CD14-positive monocyte (primary cell): ENCODE measurements at regions not wholly inside any gene's neighbourhood (a gene's known extent, or its start where the extent isn't known, plus 50 kb on each side); places are given as distances from the start of the nearest gene placed in this dataset.

Source experiments
- DNase-seq, 3 donors: peaks; one replicate each; pipeline ENCODE4 v3.0.0-alpha.2; 2011 to 2022
- H2AFZ ChIP-seq: 2 replicates; pipeline ENCODE4 v1.6.0; 2012; ENCODE audit warnings: mild to moderate bottlenecking, low read depth, low read length, inconsistent platforms; ENCODE audit not compliant: insufficient read depth, poor library complexity, severe bottlenecking
- H3K27ac ChIP-seq, 2 donors: 1 replicate in 1 of 2; 2 replicates in 1 of 2; pipeline ENCODE4 v1.5.1; 2012 to 2013; ENCODE audit warnings: low read length in 2 of 2, control low read depth in 1 of 2, inconsistent platforms in 1 of 2, low read depth in 1 of 2, mild to moderate bottlenecking in 1 of 2
- H3K27me3 ChIP-seq, 2 donors: one replicate each; pipeline versions ENCODE4 v1.6.0 to v1.6.1; 2011 to 2013; ENCODE audit warnings: low read length in 2 of 2; ENCODE audit not compliant: control insufficient read depth in 2 of 2, insufficient read depth in 2 of 2
- H3K36me3 ChIP-seq, 2 donors: replicated peaks in 1 of 2; 1 replicate in 1 of 2; 2 replicates in 1 of 2; pipeline versions ENCODE4 v1.5.1 to v1.6.1; 2012 to 2013; ENCODE audit warnings: low read length in 2 of 2, control low read depth in 1 of 2, inconsistent platforms in 1 of 2, mild to moderate bottlenecking in 1 of 2; ENCODE audit not compliant: insufficient read depth in 2 of 2, control insufficient read depth in 1 of 2
- H3K4me1 ChIP-seq, 2 donors: 1 replicate in 1 of 2; 2 replicates in 1 of 2; pipeline versions ENCODE4 v1.5.1 to v1.6.1; 2012 to 2013; ENCODE audit warnings: low read length in 2 of 2, control low read depth in 1 of 2, inconsistent platforms in 1 of 2, mild to moderate bottlenecking in 1 of 2, moderate library complexity in 1 of 2; ENCODE audit not compliant: insufficient read depth in 2 of 2, control insufficient read depth in 1 of 2
- H3K4me2 ChIP-seq: replicated peaks from 2 replicates; pipeline ENCODE3; 2012; ENCODE audit warnings: low read length, moderate library complexity, mild to moderate bottlenecking; ENCODE audit not compliant: poor library complexity, severe bottlenecking; ENCODE audit errors: extremely low read depth
- H3K4me3 ChIP-seq, 3 experiments: fragments of 200-600 bp in 1 of 3; sonication (generic) in 1 of 3; replicated peaks in 1 of 3; 1 replicate in 2 of 3; 2 replicates in 1 of 3; pipeline ENCODE4 v1.5.1; 2011 to 2013; ENCODE audit warnings: low read length in 3 of 3, mild to moderate bottlenecking in 3 of 3, control low read depth in 2 of 3, low read depth in 2 of 3, inconsistent platforms in 1 of 3, moderate library complexity in 1 of 3
- H3K79me2 ChIP-seq: 2 replicates; pipeline ENCODE4 v1.6.0; 2012; ENCODE audit warnings: mild to moderate bottlenecking, control low read depth, inconsistent platforms, low read length, moderate library complexity; ENCODE audit not compliant: insufficient read depth
- H3K9ac ChIP-seq: 2 replicates; pipeline ENCODE4 v1.6.0; 2017; ENCODE audit warnings: low read length, mild to moderate bottlenecking; ENCODE audit not compliant: insufficient read depth, poor library complexity, severe bottlenecking
- H3K9me3 ChIP-seq, 2 donors: replicated peaks in 1 of 2; 1 replicate in 1 of 2; 2 replicates in 1 of 2; pipeline versions ENCODE4 v1.5.1 to v1.6.1; 2012 to 2013; ENCODE audit warnings: low read length in 2 of 2, control low read depth in 1 of 2; ENCODE audit not compliant: control insufficient read depth in 1 of 2, insufficient read depth in 1 of 2
- H4K20me1 ChIP-seq: 2 replicates; pipeline ENCODE4 v1.6.0; 2012; ENCODE audit warnings: mild to moderate bottlenecking, low read length, control low read depth, moderate library complexity; ENCODE audit not compliant: insufficient read depth
- H3K27ac Mint-ChIP-seq, 7 donors: one replicate each; pipeline ENCODE4 v1.8.0; 2020; ENCODE audit warnings: mild to moderate bottlenecking in 7 of 7, mixed read lengths in 7 of 7, moderate library complexity in 6 of 7, inconsistent platforms in 2 of 7
- H3K27me3 Mint-ChIP-seq, 3 donors: one replicate each; pipeline ENCODE4 v1.8.0; 2021 to 2022; ENCODE audit warnings: low read depth in 3 of 3, mild to moderate bottlenecking in 3 of 3, mixed read lengths in 3 of 3, moderate library complexity in 3 of 3, inconsistent platforms in 1 of 3
- H3K36me3 Mint-ChIP-seq, 2 donors: one replicate each; pipeline ENCODE4 v1.8.0; 2020; ENCODE audit warnings: mixed read lengths in 2 of 2, inconsistent platforms in 1 of 2, mild to moderate bottlenecking in 1 of 2
- H3K4me1 Mint-ChIP-seq: one replicate; pipeline ENCODE4 v1.8.0; 2020; ENCODE audit warnings: mild to moderate bottlenecking, mixed read lengths
- H3K4me3 Mint-ChIP-seq, 2 donors: one replicate each; pipeline ENCODE4 v1.8.0; 2020; ENCODE audit warnings: mild to moderate bottlenecking in 2 of 2, mixed read lengths in 2 of 2, moderate library complexity in 1 of 2
- H3K9me3 Mint-ChIP-seq, 7 donors: one replicate each; pipeline ENCODE4 v1.8.0; 2020 to 2022; ENCODE audit warnings: mixed read lengths in 7 of 7, mild to moderate bottlenecking in 6 of 7, moderate library complexity in 6 of 7, inconsistent platforms in 2 of 7
- CTCF ChIP-seq: fragments of 200-600 bp; IDR thresholded peaks from one replicate; pipeline ENCODE4 v1.8.0; 2022; ENCODE audit warnings: antibody characterized with exemption, mild to moderate bottlenecking
- WGBS: methylation state at CpG from one replicate; pipeline ENCODE4 v1.1.5; 2013; ENCODE audit warnings: missing lambda C conversion rate; ENCODE audit not compliant: insufficient coverage; 5-methylcytosine and 5-hydroxymethylcytosine counted together
- intact Hi-C, 2 donors: fragments of 100-400 bp; cut with micrococcal nuclease; formaldehyde crosslinking; loops; one replicate each; pipeline versions ENCODE4 v1.15.0 to v1.15.1; 2023

GRCh38 chr9:134989206-134990065, 71.7 kb upstream of the FCN1 start:
- Histone ChIP-seq H3K9me3 (peaks cover 16 to 23% of the 10 kb centered on the region in 2 donors), H2AFZ (no peak overlapping the region), H3K4me2 (no peak overlapping the region), H3K79me2 (no peaks in the 10 kb centered on the region), H3K9ac (no peak overlapping the region), H3K27me3 (peaks cover 0 to 3% of the 10 kb centered on the region in 2 donors), H3K36me3 (no peaks in the 10 kb centered on the region), H3K27ac (no peak overlapping the region), H4K20me1 (no peaks in the 10 kb centered on the region), H3K4me1 (no peaks in the 10 kb centered on the region), H3K4me3 (no peak overlapping the region)
- Mint-ChIP-seq H3K4me1 (no peaks in the 10 kb centered on the region), H3K4me3 (no peak overlapping the region), H3K27ac (no peak overlapping the region), H3K27me3 (peaks cover 8 to 21% (median 19%) of the 10 kb centered on the region in 3 donors), H3K9me3 (peaks cover 11 to 33% (median 22%) of the 10 kb centered on the region in 7 donors), H3K36me3 (peaks cover 1 to 5% of the 10 kb centered on the region in 2 donors)
- intact Hi-C loops: no loop called here
- 83% methylated on average over 21 of the region's 23 CpGs for WGBS
- DNase-seq: no peak
- no peak for TF ChIP-seq CTCF

DNA sequence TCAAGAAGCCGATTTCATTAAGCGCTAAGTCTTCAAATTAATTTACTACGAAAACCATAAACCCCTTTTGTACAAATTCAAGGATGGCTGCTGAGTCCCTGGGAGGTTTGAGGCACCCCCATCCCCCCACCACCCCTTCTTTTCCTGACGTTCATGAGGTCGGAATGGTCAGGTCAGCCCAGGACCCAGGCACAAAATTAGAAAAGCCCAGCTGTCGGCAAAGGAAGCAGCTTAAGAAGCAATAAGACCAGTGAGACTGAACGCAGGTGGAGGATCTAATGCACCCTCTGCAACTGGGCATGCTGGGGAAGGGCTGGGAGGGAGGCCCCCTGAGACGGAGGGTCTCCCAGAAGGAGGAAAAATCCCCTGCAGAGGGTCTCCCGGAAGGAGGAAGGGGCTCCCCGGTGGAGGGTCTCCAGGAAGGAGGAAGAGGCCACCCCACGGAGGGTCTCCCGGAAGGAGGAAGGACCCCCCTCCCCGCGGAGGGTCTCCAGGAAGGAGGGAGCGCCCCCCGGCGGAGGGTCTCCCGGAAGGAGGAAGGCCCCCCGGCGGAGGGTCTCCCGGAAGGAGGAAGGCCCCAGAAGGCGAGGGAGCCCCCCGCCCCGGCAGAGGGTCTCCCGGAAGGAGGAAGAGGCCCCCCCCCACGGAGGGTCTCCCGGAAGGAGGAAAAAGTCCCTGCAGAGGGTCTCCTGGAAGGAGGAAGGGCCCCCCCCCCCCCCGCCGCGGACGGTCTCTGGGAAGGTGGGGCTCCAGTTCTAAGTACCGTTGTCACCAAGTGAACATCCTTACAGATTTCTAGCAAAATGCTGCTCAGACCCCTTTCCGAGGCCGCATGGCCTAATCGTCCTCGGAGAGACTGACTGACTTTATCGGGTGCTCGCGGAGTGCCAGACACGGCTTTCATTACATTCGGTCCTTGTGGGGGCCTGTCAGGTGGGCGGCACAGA, 74.4 kb upstream of the FCN1 start:
- Histone ChIP-seq H3K4me2 (no peak overlapping the region), H3K4me3 (no peak overlapping the region), H3K36me3 (no peaks in the 10 kb centered on the region), H4K20me1 (no peaks in the 10 kb centered on the region), H2AFZ (no peak overlapping the region), H3K27ac (no peak overlapping the region), H3K9ac (no peak overlapping the region), H3K79me2 (no peaks in the 10 kb centered on the region), H3K27me3 (peaks cover 0 to 3% of the 10 kb centered on the region in 2 donors), H3K4me1 (no peaks in the 10 kb centered on the region), H3K9me3 (peaks cover 9% of the 10 kb centered on the region in 2 donors)
- no peak for DNase-seq
- Mint-ChIP-seq H3K36me3 (peaks cover 1 to 3% of the 10 kb centered on the region in 2 donors), H3K27ac (peak overlapping the region in 2 of 7 donors; percentile 10 to 64), H3K27me3 (peaks cover 10 to 19% (median 15%) of the 10 kb centered on the region in 3 donors), H3K4me1 (no peaks in the 10 kb centered on the region), H3K9me3 (peaks cover 6 to 19% (median 8%) of the 10 kb centered on the region in 7 donors), H3K4me3 (no peak overlapping the region)
- intact Hi-C loops: no loop called here
- 90% methylated on average over 21 of the region's 42 CpGs for WGBS
- TF ChIP-seq CTCF: no peak
